ENCODE measurements at regions not wholly inside any gene's neighbourhood (a gene's known extent, or its start where the extent isn't known, plus 50 kb on each side); places are given as distances from the start of the nearest gene placed in this dataset.

DNA sequence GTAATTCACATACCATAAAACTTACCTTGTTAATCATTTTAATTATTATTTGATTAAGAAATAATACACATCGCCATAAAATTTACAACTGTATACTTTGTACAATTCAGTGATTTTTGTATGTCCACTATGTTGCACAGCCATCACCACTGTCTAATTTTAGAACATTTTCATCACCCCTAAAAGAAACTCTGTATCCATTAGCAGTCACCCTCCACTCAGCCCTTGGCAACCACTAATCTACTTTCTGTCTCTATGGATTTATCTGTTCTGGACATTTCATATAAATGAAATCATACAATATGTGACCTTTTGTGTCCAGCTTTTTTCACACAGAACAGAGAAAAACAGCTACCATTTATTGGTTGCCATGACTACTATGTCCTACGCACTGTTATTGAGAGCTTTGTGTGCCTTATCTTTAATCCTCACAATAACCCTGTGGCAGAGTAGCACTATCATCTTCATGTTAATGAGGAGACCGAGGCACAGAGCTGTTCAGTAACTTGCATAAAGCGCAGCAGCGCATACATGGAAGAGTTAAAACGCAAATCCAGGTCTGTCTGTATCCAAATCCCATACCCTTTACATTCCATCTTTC is 64.6 kb upstream of the PAGE1 start:
- no peak for TF ChIP-seq CTCF (IDR thresholded peaks at IDR 0.05)
- TF ChIP-seq POLR2A (IDR thresholded peaks at IDR 0.05) = no peak
